Islet precursor cell (in vitro differentiated cells): ENCODE measurements at regions not wholly inside any gene's neighbourhood (a gene's known extent, or its start where the extent isn't known, plus 50 kb on each side); places are given as distances from the start of the nearest gene placed in this dataset.

Experiments
- DNase-seq: peaks from one replicate; pipeline ENCODE4 v3.0.0-alpha.2; 2018

DNA sequence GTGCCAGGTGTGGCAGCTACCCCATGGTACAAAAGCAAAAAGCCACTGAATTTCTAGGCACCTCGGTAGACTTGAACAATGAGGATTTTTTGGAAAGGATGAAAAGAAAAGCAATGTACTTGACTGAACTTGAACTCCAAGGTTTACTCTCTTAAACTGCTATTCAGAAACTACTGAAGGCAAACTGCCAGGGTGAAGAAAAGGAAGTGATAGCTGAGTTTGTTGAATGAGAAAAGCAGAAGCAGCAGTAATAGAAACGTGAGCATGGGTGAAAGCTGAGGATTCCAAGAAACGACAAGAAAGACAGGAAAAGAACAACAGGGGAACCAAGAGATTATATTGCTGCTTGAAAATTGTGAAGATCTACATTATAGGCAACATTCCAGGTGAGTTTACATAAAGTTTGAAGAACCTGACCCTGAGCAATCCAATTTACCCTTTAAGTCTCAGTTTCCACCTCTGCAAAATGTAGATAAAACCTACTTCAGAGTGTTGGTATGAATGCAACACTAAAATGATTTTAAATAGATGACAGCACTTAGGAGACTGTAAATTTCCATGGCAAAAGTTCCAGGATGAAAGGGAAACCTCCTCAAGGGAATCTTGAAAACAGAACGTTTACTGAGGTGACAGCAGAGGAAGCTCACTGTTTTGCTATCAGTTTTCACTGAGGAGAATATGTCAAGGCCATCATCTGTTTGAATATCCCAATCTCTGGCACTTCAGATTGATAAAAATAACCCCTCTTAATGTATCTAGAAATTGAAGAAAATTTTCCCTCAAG, 245.8 kb downstream of the SPATA31D1 start:
- no peak for DNase-seq

DNA sequence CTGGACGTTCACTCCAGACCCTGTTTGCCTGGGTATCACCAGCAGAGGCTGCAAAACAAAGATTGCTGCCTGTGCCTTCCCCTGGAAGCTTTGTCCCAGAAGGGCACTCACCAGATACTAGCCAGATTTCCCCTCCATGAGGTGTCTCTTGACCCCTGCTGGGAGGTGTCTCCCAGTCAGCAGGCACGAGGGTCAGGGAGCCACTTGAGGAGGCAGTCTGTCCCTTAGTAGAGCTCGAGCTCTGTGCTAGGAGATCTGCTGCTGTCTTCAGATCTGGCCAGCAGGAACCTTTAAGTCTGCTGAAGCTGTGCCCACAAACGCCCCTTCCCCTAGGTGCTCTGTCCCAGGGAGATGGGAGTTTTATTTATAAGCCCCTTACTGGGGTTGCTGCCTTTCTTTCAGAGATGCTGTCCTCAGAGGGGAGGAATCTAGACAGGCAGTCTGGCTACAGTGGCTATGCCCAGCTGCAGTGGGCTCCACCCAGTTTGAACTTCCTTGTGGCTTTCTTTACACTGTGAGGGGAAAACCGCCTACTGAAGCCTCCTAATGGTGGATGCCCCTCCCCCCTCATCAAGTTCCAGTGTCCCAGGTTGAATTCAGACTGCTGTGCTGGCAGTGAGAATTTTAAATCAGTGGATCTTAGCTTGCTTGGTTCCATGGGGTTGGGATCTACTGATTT, 253.9 kb downstream of the SPATA31D1 start:
- no peak for DNase-seq

DNA sequence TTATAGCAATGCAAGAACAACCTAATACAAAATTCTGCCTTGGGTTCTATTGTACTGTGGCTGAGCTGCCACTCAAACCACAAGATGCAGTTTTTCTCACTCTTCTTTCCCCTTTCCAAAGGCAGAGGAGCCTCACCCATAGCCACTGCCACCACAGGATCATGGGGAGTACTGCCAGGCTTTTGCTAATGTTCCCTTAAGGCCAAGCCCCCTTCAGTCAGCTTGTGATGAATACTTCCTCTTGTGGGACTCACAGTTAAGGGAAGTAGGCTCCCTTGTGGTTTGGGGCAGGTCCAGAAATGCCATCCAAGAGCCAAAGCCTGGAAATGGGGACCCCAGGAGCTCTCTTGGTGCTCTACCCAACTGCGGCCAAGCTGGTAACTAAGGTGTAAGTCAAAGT, 258.7 kb downstream of the SPATA31D1 start:
- DNase-seq: no peak

DNA sequence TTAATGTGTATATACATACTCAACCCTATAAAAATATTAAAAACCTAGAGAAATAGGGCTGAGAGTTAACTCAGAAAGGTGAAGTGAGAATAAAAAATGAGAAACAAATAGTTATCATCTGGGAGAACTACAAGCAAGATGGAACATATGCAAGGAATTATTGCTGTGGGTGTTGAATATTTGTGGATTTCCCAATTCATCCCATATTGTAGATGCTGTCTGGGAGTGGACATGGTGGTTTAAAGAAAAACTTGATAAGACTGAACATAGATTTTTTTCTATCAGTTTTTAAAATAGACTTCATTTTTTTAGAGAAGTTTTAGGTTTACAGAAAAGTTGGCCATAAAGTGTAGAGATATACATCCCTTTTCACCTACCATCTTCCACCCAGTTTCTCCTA, 263.5 kb downstream of the SPATA31D1 start:
- DNase-seq: no peak

DNA sequence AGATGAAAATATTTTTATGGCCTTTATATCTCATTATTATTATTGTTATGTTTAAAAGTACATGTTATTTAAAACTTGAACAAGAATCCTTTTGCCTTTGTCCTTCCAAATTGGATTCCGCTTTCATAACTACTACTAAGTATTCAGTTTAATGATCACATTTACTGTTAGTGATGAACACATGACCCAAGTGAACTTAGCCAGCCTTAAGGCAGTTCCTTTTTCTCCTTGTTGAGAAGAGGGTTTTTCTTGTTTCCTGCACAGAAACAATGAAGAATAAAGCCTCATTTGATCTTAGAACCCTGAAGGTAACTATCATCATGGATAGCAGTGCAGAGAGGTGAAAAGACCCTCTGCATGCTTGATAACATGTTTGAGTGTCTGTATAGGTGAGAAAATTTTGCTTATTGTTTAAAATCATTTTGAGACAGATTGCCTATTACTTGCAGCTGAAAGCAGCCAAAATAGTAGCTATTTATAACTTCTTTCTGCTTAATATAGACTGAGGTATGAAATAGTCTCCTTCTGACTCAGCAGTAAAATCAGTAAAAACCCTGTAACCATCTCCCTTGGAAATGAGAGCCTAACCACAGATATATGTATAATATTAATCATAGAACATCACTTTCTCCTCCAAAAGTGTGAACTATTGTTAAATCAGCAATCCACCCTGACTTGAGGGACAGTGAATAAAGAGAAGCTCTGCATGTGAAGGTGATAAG, 266.2 kb downstream of the SPATA31D1 start:
- DNase-seq: no peak

DNA sequence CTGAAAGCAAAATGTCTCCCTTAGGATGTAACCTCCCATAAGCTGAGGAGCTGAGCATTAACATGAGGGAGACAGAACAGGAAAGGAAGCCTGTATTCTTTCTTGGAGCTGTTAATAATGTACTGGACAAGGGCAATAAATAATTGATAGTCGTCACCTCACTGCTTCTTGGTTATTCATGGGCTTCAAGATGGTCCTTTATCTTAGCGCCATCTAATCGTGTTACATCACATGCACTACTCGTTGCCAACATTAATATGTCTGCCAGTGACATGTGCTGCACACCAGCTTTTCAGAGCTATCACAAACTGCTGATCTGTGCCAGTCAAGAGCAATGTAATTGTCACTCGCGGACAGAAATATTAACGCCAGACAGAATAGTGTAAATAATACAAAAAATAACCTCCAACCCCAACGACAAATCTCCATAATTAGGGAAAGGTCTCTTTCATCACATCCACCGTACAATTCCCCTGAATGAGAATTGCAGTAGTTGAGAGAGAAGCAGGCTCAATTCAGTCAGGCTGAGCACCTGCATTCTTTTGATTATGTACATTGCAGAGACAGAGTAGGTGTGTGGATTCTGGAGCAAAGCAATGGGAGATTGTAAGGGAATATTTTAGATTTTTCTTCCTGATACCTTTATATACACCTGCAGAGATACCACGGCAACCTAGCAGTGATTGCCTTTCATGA, 267.1 kb downstream of the SPATA31D1 start:
- DNase-seq: no peak

DNA sequence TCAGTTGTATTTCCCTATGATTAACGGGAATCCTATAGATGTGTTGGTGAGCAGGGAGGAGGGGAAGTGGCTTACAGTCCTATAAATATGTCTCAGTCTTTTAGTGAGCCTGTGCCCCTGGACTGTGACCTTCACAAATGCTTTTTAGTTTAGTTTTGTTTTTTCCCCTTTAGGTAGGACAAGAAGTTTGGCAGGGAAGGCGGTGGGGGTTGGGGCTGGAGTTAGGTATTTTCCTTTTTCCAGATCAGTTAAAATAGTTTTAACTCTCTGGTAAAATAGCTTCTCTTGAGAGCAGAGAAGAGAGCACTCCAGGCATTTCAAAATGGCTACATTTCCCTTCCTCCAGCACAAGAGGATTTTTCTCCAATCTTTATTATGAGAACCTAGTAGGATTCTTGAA, 272.1 kb downstream of the SPATA31D1 start:
- DNase-seq: no peak

DNA sequence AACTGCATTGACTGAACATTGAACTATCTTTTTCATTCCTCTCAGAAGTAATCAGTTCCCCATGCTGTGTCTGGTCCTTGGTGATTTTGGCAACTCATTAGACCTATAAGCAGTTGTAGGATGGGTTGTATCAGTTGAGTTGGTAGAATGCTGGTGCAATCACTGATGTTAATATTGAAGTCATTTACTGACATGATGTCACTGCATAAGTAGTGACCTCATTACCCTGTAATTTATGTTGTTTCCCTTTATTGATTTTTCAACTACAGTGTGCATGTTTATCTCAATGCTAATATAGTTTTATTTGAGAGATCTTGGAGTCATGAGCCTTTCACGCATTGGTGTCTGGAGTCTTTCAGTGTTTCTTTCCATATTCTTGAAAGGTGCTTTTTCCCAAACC, 275.0 kb downstream of the SPATA31D1 start:
- DNase-seq: no peak

DNA sequence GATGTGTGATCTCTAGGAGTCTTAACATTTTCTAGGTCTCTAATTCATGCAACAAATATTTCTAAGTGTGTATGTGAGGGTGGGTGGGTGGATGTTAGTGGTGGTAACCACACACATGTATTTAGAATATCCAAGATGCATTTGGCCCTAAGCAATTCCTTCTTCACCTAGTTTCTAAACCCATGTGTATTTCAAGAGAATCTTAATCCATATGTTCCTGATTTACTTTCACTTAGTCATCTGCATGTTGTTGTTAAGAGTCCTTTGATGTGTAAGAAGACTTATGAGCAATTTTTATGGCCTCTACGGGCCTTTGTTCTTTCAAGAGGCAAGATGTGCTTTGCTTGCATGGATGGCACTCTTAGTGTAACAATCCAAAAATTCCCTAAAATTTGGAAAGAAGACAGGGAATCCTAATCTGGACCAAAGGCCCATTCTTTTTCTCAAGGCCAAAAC, 282.6 kb downstream of the SPATA31D1 start:
- DNase-seq: no peak

DNA sequence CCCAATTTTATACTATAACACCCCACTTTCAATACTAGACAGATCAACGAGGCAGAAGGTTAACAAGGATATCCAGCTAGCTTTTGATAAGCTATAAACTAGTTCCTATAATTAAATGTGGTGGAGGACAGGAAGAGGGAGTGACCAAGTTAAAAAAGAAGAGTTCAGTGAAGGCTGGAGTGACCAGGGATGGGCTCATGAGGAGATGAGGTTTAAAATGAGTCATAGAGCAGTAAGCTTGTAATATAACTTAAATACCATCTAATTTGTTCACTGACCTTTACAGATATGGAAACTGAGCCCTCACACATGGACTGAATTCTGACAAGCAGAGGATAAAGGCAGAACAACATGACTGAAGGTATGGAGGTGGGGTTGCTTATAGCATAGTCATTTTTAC, 284.5 kb downstream of the SPATA31D1 start:
- DNase-seq: no peak

DNA sequence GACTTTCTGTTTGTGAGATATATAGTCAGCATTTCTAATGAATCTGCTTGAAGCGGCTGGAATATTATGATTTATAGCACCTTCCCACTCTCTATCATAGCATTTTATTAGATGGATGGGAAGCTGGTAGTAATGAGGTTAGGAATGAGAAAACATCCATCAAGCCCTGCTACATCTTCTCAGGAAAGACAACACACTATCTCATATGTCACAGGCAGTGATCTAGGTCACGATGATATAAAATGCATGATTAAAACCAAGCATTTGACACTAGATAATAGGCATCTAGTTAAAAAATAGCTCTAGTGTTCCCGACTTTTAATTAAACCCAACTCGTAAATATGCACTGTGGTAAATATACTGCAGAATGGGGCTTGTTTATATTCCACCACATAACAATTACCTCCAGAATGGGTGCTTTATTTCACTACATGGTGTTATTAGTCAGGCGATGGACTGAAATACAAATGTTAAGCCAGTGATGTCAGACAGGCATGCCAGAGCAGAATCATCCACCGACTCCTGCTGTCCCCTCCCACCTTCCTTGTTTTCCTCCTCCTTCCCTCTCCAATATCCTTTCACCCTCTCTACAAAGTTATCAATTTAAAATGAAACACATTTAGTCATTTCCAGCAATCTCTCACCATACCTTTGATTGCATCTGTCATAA, 286.8 kb downstream of the SPATA31D1 start:
- no peak for DNase-seq

DNA sequence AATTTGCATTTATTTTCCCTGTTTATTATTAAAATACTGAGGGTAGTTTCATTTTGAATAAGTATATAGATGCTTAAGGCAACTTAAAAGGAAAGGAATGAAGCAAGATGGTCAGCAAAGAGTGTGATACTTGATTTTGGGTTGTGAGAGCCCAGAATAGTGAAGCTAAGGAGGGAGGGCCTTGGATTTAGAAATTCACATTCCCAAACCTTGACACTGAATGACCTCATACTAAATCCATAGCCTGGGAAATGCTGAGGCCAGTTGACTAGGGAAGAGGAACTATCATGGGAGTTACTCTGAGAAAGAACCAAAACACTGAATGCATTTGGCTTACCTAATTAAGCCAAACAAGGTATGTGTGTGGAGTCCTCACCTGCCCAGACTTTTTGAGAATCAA, 292.5 kb downstream of the SPATA31D1 start:
- no peak for DNase-seq

DNA sequence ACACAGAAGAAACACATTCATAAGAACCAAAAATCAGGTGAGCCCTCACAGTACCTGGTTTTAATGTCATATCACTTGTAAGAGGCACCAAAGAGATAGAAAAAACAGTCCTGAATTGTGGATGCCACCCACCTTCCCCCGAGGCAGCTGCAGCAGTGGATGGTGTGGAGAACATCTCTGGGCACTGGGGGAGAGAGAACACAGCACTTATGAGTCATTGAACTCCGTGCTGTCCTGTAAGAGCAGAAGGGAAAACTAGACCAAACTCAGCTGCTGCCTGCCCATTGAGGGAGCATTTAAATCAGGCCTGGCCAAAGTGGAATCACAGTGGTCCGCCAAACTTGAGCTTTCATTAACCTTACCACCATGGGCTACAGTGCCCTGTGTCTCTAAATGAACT, 296.2 kb downstream of the SPATA31D1 start:
- DNase-seq: no peak

DNA sequence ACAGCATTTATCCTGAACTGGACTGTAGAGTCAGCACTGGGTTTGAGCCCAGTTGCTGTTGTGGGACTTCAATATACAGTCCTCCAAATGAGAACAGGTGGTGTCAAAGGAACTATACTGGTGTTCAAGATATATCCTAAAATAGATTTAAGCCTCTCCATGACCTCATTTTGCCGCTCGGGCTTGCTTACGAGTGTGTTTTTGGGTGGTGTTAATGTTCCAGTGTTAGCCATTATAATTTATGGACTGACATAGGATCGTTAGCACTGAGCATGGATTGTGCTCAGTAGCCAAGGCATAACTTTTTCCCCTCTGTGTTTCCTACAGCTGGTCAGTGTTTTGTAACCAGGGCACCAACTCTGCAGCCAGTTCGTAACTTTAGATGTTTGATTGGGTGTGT, 306.6 kb downstream of the SPATA31D1 start:
- DNase-seq: no peak

DNA sequence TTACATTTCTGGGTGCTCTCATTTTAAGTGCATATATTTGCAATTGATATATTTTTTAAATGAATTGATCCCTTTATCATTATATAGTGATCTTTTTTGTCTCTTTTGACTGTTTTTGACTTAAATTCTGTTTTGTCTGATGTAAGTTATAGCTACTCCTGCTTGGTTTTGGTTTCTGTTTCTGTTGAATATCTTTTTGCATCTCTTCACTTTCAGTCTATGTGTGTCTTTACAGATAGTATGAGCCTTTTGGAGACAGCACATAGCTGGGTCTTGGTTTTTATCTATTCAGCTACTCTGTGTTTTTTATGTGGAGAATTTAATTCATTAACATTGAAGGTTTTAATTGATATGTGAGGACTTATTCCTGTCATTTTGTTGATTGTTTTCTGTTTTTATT, 311.3 kb downstream of the SPATA31D1 start:
- no peak for DNase-seq

DNA sequence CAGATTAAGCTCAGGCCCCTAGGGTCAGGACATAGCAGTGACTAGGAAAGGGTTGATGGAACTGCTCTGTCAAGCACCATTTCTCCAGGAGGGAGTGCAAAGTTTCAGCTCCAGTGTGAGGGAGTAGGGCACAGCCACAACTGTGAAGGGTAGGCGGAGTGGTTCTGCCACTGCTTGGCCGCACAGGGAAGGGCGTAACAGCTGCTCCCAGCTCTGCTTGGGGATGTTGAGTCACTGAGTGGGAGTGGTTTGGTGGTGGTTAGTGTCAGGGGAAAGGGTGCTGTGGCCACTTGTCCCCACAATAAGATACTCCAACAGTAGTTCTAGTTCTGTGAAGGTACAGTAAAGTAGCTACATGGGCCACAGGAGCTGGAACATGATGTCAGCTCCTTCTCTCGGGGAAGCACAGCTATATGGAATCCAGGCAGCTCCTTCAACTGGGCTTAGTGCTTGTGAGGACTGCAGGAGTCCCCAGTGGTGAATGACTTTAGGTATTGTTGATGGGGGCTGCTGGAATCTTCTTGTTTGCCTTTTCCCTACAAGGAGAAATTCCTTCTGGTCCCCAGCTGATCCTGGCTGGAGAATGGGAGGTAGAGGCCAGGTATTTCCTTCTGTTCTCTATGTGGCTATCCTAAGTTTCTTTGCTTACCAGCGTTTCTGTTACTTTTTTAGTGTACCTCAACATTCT, 314.5 kb downstream of the SPATA31D1 start:
- no peak for DNase-seq

DNA sequence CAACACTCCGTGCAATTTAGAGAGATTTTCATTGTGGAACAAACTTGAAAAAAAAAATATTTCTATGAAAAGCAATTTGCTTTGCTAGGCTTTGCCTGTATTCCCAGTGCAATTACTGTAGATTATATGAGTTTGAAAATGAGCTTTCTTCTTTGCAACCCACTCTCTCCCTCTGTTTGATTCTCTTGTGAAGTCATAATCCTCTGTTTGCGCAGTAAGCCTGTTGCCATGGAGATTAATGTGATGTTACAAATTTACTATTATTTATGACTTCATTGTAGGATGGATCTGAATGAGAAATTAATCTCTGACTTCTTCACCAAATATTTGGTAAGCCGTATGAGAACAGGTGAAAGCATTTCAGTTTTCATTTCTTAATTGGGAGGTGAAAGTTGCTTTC, 320.3 kb downstream of the SPATA31D1 start:
- DNase-seq: no peak

DNA sequence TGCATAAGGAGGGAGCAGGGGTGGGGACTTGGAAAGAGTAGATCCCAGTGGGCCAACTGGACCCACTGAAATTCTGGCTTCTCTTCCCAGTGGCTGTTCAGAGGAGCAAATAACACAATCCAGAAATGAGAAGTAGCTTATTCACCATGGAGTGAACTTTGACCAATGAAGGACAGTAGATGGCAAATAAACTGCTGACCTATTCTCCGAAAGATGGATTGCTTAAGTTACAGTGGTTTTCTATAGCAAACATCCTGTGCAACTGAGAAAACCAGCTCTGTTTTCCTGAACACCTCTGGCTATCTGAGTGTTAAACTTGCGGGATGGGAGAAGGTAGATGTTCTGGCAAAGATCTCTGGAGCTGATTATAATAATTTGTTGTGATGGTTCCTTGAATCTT, 325.1 kb downstream of the SPATA31D1 start:
- no peak for DNase-seq

DNA sequence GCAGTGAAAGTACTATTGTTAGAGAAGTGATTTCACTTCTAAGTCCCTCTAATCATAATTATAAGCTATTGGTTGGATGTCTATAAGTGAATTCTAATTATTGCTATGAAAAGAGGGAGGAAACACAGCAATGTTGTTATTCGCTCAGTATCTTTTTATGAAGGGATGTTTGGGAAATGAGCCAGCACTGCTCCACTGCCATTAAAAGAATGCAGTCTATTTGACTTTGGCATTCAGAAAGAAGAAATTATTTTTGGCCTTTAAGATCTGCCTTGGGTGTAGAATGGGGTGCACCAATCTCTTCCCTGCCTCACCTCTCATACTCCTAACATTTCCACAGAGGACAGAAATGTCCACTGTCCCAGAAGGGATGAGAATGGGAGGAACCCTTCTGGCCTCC, 332.0 kb downstream of the SPATA31D1 start:
- DNase-seq: no peak

DNA sequence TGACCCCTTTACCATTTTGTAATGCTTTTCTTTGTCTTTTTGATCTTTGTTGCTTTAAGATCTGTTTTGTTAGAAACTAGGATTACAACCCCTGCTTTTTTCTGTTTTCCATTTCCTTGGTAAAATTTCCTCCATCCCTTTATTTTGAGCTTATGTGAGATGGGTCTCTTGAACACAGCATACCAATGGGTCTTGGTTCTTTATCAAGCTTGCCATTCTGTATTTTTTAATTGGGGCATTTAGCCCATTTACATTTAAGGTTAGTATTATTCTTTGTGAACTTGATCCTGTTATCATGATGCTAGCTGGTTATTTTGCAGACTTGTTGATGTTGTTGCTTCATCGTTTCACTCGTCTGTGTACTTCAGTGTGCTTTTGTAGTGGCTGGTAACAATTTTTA, 337.3 kb downstream of the SPATA31D1 start:
- DNase-seq: no peak

DNA sequence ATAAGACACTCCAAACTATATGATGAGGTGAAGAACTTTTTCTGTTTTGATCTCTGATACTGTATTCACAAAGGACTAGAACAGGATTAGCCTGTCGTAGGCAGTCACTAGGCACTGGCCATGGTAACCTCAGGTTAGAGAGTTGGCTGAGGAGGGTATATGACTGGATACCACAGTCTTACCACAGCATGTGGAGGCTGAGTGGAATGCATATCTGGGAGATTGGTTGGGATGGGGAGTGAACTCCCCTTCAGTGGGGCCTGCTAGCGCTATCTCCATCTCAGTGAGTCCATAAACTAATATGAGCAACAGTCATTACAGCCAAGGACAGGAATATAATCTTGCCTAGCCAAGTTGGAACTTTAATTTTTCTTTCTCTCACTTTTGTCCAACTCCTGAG, 339.1 kb downstream of the SPATA31D1 start:
- DNase-seq: no peak

DNA sequence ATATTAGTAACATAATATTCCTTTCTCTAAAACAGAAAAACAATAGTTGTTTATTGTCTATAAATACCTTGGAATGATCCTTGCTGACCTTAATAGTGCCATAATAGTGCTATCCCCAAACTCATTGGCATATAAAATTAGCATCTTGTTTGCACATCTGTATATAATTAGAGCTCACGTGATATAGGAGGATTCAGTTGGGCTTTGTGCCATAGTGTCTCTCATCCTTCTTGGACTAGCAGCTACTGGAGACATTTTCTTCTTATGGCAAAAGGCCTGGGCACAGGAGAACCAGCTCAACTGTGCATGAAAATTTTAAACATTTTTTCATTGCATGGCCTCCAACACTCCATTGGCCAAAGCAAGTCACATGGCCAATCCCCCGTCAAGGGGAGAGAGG, 342.5 kb downstream of the SPATA31D1 start:
- no peak for DNase-seq
